GM19372 (cell line): ENCODE measurements at regions not wholly inside any gene's neighbourhood (a gene's known extent, or its start where the extent isn't known, plus 50 kb on each side); places are given as distances from the start of the nearest gene placed in this dataset.
"Not testable (repeated sequence)": the region's sequence is repeated elsewhere in the genome, so short reads cannot be mapped to it uniquely, and the experiment has no call there.

Experiments
- ATAC-seq: cut with Tn5 transposase; IDR thresholded peaks from one replicate; pipeline ENCODE4 v1.9.1; 2021; ENCODE audit warnings: mild to moderate bottlenecking, low read depth, moderate library complexity; ENCODE audit not compliant: unreplicated experiment

GRCh38 chr5:109987970-109988369 lies 298.2 kb downstream of the MAN2A1 start:
- ATAC-seq = no peak

- ATAC-seq = no peak
Measured at GRCh38 chr5:109989161-109989560, 299.4 kb downstream of the MAN2A1 start.

GRCh38 chr5:109989994-109990722 lies 300.4 kb downstream of the MAN2A1 start:
- no peak for ATAC-seq

DNA sequence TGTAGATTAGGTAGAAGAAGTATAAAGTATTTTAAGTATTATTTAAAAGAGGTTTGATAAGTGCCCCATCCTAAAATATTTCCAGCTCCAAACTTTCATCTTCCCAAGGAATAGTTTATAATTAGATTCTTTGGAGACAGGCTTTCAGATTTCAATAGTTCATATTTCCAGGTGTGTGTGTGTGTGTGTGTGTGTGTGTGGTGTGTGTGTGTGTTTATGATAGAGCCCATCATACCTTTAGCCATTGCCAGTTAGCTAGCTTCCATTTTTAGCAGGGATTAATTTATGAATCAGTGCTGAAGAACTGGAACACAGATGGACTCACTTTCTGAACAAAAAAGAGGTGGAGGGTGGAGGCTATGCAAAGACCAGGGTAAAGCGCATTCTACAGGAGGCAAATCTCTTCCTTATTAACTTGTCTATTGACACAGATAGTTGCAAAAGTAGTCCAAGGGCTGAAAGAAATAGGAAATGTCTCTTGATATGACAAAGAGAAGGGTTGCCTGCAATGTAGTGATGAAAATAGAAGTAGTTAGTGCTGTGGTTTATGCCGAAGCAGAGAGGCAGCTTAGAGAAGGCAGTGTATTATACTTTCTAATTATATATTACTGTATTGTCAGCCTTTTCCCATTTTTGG lies 301.1 kb downstream of the MAN2A1 start:
- ATAC-seq = no peak

DNA sequence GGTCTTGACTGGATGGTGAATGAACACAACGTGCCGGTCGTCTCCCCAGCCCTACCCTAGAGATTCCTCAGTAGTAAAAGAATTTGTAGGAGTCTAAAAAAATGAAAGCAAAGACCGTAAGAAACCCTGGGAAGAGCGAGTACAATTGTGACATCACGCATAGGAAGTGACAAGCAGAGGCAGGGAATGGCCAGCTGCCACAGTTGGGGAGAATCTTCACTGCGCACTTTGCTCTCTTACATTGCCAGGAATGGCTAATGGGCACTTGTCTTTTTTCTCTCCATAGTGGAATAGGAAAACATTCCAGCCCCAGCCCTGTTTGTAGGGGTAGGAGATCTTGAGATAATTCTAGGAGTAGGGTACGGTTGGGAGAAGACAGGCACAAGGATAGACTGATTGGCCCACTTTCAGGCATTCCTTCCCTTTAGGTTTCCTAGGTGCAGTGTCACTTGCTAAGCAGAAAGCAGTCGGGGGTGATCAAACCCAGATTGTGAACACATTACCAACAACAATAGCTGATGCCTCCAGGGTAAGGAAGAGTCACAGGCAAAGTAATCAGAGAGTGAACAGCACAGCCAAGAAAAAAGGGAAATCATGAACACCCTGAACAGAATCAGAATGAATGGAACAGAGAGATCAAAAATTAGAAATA lies 302.7 kb downstream of the MAN2A1 start:
- no peak for ATAC-seq

DNA sequence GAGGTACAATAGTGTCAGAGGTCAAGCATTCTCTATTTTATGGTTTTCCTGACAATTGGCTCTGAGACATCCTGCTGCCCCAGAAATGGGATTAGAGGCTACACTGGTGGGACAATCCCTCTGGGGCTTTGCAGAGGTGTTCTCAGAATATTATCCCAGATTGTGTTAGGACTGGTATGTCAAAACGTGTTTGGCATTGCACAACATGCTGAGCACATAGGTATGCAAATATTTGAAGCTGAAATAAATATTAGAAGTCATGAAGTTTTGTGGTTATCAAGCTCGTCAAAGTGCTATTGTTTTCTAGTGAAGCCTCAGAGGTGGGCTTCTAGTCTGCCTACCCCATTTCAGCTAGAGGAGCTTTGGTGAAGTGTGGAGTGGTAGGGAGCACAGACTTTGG lies 304.4 kb downstream of the MAN2A1 start:
- no peak for ATAC-seq

GRCh38 chr5:109996246-109996645 lies 306.5 kb downstream of the MAN2A1 start:
- no peak for ATAC-seq

DNA sequence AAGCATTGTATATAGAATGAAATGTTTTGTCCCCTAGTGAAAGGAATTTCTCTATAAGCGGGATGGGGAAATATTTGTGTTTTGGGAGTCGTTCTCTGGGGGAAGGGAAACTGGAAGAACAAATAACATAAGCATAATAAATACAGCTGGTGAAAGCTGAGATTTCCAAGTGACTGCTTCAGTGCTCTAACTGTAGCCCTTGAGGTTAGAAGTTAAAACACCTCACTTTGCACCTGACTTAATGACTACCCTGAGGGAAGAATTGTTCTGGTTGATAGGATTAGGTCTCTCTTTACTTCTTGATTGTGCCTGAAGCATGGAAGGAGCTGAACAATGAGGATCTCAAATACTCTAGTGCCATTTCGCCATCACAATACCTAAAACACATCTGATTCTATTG lies 307.4 kb downstream of the MAN2A1 start:
- no peak for ATAC-seq

DNA sequence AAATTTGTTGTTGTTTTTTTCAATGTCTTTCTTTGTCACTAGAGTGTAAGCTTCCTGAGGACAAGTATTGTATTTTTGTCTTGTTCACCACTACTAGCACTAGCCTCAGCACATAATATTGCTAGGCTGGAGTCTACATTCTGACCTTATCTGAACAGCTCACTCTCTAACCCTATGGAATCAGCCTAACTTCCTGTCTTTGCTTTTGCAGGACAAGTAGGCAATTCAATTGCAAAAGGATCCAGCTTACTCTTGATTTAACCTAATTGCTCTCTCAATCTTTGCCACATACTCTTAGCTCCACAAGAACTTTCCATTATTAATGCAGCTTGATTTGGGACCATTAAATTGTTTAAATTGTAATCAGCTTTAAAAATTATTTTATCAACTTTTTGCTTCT lies 308.5 kb downstream of the MAN2A1 start:
- no peak for ATAC-seq

- ATAC-seq = no peak
Measured at GRCh38 chr5:109998726-109999125, 309.0 kb downstream of the MAN2A1 start.

DNA sequence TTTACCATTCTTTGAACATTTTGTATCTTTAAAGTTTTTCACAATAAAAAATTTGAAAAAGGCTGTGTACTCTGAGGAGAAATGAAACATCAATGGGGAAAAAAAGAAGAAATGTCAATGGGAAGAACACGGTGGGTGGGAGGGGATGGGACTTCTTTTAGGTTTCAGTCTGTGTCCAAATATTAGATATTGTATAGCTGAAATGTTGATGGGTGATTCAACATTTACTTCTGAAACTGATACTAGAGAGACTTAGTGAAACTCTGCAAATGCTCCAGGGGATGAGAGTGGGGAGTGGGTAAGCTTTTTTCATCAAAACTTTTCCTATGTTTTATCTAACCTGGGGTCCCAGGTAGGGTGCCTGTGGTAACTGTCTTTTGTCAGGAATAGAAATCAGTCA lies 311.9 kb downstream of the MAN2A1 start:
- ATAC-seq = no peak

DNA sequence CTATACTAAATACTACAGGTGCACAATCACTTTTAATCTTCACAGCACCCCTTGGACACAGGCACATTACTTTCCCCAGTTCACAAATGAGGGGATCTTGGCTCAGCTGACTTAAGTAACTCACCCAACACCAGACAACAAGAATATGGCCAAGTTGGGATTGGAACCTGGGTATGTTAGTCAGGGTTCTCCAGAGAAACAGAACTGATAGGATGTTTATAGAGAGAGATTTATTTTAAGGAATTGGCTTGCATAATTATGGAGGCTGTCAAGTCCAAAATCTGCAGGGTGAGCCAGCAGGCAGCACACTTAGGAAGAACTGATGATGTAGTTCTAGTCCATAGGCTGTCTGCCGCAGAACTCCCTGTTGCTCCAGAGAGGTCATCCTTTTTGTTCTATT lies 312.9 kb downstream of the MAN2A1 start:
- ATAC-seq = no peak

DNA sequence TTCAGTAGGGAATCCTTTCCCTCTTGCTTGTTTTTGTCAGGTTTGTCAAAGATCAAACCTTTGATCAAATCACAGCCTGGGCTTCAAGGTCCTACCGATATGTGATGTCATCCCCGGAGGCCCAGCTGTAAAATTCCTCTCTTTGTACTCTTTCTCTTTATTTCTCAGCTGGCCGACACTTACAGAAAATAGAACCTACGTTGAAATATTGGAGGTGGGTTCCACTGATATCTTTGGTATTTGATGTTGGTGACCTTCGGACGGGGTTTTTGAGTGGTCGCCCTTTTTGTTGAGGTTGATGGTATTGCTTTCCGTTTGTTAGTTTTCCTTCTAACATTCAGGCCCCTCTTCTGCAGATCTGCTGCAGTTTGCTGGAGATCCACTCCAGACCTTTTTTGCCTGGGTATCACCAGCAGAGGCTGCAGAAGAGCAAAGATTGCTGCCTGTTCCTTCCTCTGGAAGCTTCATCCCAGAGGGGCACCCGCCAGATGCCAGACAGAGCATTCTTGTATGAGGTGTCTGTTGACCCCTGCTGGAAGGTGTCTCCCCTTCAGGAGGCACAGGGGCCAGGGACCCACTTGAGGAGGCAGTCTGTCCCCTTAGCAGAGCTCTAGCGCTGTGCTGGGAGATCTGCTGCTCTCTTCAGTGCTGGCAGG lies 316.3 kb downstream of the MAN2A1 start:
- ATAC-seq = not testable (repeated sequence)

GRCh38 chr5:110007101-110007500 lies 317.4 kb downstream of the MAN2A1 start:
- no peak for ATAC-seq

DNA sequence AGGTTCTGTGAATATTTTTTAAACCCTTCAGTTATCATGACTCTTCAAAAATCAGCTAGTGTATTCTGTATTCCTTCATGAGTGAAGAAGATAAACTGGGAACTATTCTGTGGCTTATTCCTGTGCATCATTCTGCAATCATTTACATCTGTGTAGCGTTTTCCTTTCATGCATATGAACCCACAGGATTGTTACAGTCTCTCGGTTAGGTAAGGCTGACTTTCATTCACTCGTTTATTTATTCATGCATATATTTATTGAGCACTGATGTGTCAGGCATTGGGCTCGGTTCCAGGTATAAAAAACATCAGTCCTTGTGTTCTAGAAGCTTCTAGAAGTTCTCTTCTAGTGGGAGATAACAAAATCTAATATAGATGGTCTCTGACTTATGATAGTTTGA lies 318.4 kb downstream of the MAN2A1 start:
- no peak for ATAC-seq

DNA sequence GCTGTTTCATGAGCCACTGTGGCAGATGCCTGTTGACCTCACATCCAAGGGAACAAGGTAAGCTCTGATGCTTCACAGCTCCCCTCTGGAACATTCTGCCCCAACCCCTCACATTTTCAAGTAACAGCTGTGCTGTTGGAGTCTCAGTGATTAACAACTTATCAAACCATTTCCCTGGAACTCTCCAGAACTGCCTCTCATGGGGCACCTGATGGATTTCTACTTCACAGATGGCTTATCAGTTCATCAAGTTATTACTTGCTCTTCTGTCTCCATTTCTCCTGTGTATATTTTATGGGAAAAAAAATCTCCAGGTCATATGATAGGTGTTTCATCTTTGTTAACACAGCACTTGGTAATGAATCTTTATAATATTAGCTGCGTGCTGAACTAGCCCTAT lies 322.4 kb downstream of the MAN2A1 start:
- ATAC-seq = no peak

- ATAC-seq = no peak
Measured at GRCh38 chr5:110013017-110013416, 323.3 kb downstream of the MAN2A1 start.

DNA sequence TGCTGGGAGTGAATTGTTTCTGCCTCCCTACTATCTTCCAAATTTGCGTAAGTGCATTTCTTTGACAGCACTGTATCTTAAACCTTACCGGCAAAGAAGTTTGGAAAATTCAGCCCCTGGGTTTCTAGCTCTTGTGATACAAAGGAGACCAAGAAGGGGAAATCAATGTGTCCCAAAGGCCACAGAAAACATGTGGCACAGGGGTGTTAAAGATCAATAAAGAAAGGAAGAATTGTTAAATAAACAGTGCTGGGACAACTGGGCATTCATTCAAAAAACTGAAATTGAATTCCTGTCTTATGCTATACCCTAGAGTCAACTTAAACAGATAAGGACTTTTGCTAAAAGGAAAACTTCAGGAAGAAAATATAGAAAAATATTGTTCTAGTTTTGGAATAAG lies 328.1 kb downstream of the MAN2A1 start:
- no peak for ATAC-seq

- no peak for ATAC-seq
Measured at GRCh38 chr5:110018509-110018908, 328.8 kb downstream of the MAN2A1 start.

GRCh38 chr5:110019119-110019518 lies 329.4 kb downstream of the MAN2A1 start:
- ATAC-seq = no peak

GRCh38 chr5:110019780-110020179 lies 330.1 kb downstream of the MAN2A1 start:
- no peak for ATAC-seq
